Embryonic facial prominence (tissue), 1 donor: ENCODE measurements at regions not wholly inside any gene's neighbourhood (a gene's known extent, or its start where the extent isn't known, plus 50 kb on each side); places are given as distances from the start of the nearest gene placed in this dataset.
"Not testable (repeated sequence)": the region's sequence is repeated elsewhere in the genome, so short reads cannot be mapped to it uniquely, and the experiment has no call there.

Experiments used
- DNase-seq: peaks from one replicate; pipeline ENCODE4 v3.0.0-alpha.2; 2016; ENCODE audit errors: extremely low spot score

- no peak for DNase-seq
Observed at GRCh38 chr11:109934151-109934550, 159.0 kb upstream of the ZC3H12C start.

GRCh38 chr11:109936661-109937180, 156.5 kb upstream of the ZC3H12C start:
- no peak for DNase-seq

GRCh38 chr11:109937968-109938367, 155.2 kb upstream of the ZC3H12C start:
- DNase-seq = no peak

- DNase-seq = peak; percentile 66
Observed at GRCh38 chr11:109939166-109939810, 153.9 kb upstream of the ZC3H12C start.

- DNase-seq = no peak
Observed at GRCh38 chr11:109940816-109941215, 152.4 kb upstream of the ZC3H12C start.

- DNase-seq = no peak
Observed at GRCh38 chr11:109945626-109946321, 147.4 kb upstream of the ZC3H12C start.

- DNase-seq = peak; percentile 81
Observed at GRCh38 chr11:109946322-109946846, 146.8 kb upstream of the ZC3H12C start.

GRCh38 chr11:109954534-109954933, 138.7 kb upstream of the ZC3H12C start:
- DNase-seq = no peak

GRCh38 chr11:109956124-109956793, 136.9 kb upstream of the ZC3H12C start:
- DNase-seq = no peak

- no peak for DNase-seq
Observed at GRCh38 chr11:109957000-109957399, 136.2 kb upstream of the ZC3H12C start.

GRCh38 chr11:109957601-109958000, 135.6 kb upstream of the ZC3H12C start:
- DNase-seq = no peak

GRCh38 chr11:109958131-109958820, 134.9 kb upstream of the ZC3H12C start:
- DNase-seq = no peak

GRCh38 chr11:109958821-109959166, 134.4 kb upstream of the ZC3H12C start:
- no peak for DNase-seq

GRCh38 chr11:109960831-109961230, 132.4 kb upstream of the ZC3H12C start:
- DNase-seq = no peak

- DNase-seq = no peak
Observed at GRCh38 chr11:109961261-109961660, 131.9 kb upstream of the ZC3H12C start.

- no peak for DNase-seq
Observed at GRCh38 chr11:109963101-109963500, 130.1 kb upstream of the ZC3H12C start.

- no peak for DNase-seq
Observed at GRCh38 chr11:109964487-109964886, 128.7 kb upstream of the ZC3H12C start.

GRCh38 chr11:109965445-109965844, 127.7 kb upstream of the ZC3H12C start:
- DNase-seq = not testable (repeated sequence)

GRCh38 chr11:109965926-109966325, 127.3 kb upstream of the ZC3H12C start:
- DNase-seq = not testable (repeated sequence)

GRCh38 chr11:109967136-109967535, 126.1 kb upstream of the ZC3H12C start:
- DNase-seq = not testable (repeated sequence)

- DNase-seq = no peak
Observed at GRCh38 chr11:109968299-109968698, 124.9 kb upstream of the ZC3H12C start.

GRCh38 chr11:109968781-109969180, 124.4 kb upstream of the ZC3H12C start:
- DNase-seq = no peak
